SW480 (cell line): ENCODE measurements at regions not wholly inside any gene's neighbourhood (a gene's known extent, or its start where the extent isn't known, plus 50 kb on each side); places are given as distances from the start of the nearest gene placed in this dataset.

ENCODE experiments used
- DNase-seq: peaks from one replicate; pipeline ENCODE4 v3.0.0-alpha.2; 2016; ENCODE audit warnings: low spot score

GRCh38 chr13:97797553-97797952 lies 155.9 kb upstream of the IPO5 start:
- no peak for DNase-seq

- no peak for DNase-seq
Observed at GRCh38 chr13:97798171-97798821, 155.2 kb upstream of the IPO5 start.

- DNase-seq = no peak
Observed at GRCh38 chr13:97798836-97799235, 154.6 kb upstream of the IPO5 start.

GRCh38 chr13:97802213-97802612 lies 151.3 kb upstream of the IPO5 start:
- DNase-seq = no peak

GRCh38 chr13:97809576-97809975 lies 143.9 kb upstream of the IPO5 start:
- no peak for DNase-seq

GRCh38 chr13:97810152-97810551 lies 143.3 kb upstream of the IPO5 start:
- peak; percentile 21 for DNase-seq

GRCh38 chr13:97822377-97822776 lies 131.1 kb upstream of the IPO5 start:
- DNase-seq = no peak

GRCh38 chr13:97826421-97827012 lies 127.0 kb upstream of the IPO5 start:
- no peak for DNase-seq

- peak; percentile 21 for DNase-seq
Observed at GRCh38 chr13:97834250-97834649, 119.2 kb upstream of the IPO5 start.

GRCh38 chr13:97843189-97843588 lies 110.3 kb upstream of the IPO5 start:
- DNase-seq = no peak

GRCh38 chr13:97844151-97844550 lies 109.3 kb upstream of the IPO5 start:
- DNase-seq = no peak

GRCh38 chr13:97848886-97849285 lies 104.6 kb upstream of the IPO5 start:
- DNase-seq = no peak

- DNase-seq = peak; percentile 65
Observed at GRCh38 chr13:97849305-97849704, 104.2 kb upstream of the IPO5 start.

- no peak for DNase-seq
Observed at GRCh38 chr13:97851269-97851668, 102.2 kb upstream of the IPO5 start.

GRCh38 chr13:97852181-97852874 lies 101.1 kb upstream of the IPO5 start:
- DNase-seq = no peak

GRCh38 chr13:97853550-97853949 lies 99.9 kb upstream of the IPO5 start:
- DNase-seq = no peak

- peak; percentile 67 for DNase-seq
Observed at GRCh38 chr13:97855570-97856303, 97.7 kb upstream of the IPO5 start.

GRCh38 chr13:97856304-97856675 lies 97.2 kb upstream of the IPO5 start:
- no peak for DNase-seq

GRCh38 chr13:97858161-97858560 lies 95.3 kb upstream of the IPO5 start:
- DNase-seq = no peak

- no peak for DNase-seq
Observed at GRCh38 chr13:97866346-97866745, 87.1 kb upstream of the IPO5 start.

GRCh38 chr13:97866751-97867150 lies 86.7 kb upstream of the IPO5 start:
- no peak for DNase-seq

GRCh38 chr13:97873398-97873797 lies 80.1 kb upstream of the IPO5 start:
- no peak for DNase-seq

- no peak for DNase-seq
Observed at GRCh38 chr13:97875218-97875617, 78.3 kb upstream of the IPO5 start.
